ENCODE measurements at regions not wholly inside any gene's neighbourhood (a gene's known extent, or its start where the extent isn't known, plus 50 kb on each side); places are given as distances from the start of the nearest gene placed in this dataset.

DNA sequence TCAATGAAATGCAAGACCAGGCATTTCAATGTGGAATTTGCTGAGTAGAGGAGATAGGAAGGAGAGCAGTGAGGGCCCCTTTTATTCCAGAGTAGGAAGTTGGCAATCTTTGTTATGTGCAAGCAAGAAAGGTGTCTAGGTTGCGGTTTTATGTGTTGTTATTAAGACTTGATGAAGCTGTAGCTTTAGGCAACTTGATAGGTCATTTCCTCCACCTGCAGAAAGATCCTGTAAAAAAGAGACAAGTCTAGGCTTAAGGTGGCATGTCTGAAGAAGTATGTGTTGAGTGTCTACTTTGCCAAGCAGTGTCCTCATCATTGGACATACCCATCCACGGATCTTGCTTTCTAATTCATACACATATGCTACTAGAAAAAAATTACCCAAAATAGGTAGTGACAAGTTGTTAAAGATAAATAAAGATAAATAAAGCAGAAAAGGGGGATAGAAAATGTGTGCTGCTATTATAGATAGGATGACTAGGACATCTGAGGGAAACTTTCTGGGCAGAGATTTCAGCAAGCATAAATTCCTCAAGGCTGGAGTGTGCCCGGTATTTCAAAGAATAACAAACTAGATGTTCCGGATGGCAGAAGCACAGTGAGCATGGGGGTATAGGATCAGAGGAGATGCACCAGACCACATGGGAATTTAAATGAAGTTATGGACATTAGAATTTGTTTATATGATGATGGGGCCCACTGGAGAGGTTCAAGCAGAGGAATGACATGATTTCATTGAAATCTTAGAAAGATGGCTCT is 335.0 kb downstream of the TGFB2 start:
- DNase-seq = no peak

DNA sequence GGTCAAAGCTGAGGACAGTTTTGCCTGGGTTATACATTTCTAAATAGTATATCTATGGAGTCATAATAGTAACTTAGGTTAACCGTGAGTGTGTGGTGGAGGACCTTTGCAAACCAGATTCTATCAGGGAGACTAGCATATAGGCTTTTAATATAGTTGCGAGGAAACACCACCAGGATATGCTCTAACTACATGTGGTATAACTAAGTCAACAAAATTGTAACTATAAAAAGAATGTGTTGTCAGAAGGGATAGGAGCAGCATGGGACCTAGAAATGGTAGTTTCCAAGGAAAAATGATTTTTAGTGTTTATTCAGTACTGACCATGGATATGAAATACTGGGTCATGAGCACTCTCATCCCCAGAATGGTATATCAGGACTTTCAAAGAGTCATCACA is 338.1 kb downstream of the TGFB2 start:
- DNase-seq = no peak

DNA sequence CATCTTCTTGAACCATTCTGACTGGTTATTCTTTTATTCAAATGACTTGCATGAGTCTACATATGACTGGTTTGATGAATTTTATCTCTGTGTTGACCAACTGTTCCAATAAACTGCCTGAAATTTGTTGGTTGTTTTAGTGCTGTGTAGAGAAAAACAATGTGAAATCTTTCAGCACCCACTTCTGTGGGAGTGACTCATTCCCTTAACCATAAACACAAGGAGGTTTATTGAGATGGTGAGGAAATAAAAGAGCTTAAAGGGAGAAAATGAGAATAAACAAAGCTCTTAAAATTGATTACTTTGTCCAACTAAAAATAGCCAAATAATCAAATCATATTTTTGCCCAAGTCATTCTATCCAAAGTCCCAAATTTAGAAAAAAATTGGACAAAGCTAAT is 341.1 kb downstream of the TGFB2 start:
- no peak for DNase-seq

DNA sequence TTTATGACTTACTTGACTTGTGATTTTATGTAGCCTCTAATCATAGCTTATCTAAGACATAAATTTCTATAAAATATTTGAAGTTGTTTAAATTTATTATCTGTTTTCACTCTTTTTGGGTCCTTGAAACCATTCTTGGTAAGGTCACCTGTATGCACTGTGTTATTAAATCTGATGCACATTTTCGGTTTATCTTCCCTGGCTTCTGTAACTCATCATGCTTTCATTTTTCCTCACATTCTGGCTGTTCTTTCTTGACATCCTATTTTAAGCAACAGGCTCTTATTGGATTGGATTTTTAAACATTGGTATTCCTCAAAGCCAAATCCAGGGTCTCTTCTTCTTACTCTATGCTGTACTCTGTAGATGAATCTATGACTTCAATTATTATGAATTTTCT is 341.6 kb downstream of the TGFB2 start:
- no peak for DNase-seq

DNA sequence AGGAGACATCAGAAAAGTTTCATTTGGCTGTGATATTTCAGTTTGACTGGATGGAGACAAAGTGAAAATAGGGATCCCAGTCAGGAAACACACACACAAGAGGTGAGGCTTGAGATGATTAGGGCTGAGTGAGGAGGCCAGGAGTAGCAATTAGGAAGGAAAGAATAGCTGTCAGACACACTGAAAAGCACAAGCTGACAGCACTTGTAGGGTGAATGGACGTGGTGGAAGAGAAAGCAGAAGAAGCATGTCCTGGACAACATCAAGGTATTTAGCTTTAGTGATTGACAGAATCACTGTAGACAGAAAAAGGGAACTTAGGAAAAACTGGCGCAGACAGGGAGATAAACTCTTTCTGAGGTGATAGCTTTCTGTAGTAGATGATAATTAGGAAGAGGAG is 347.7 kb downstream of the TGFB2 start:
- DNase-seq = no peak

DNA sequence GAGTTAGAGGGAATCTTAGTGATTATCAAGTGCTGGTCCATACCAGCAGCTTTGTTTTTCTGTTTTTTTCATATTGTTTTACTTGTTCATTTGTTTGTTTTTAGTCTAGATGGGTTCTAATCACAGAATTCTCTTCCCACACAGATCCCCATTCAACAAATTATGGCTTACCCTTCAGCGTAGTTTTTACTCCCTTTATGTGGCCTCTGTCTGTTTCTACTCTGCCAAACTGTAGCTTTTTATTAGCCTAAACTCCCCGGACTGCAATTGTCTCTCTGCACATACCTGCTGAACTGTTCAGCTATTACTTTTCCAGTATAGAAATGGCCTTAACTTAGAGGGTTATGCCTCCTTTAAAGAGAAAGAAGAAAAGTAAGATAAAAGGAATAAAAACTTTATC is 348.5 kb downstream of the TGFB2 start:
- DNase-seq = no peak

DNA sequence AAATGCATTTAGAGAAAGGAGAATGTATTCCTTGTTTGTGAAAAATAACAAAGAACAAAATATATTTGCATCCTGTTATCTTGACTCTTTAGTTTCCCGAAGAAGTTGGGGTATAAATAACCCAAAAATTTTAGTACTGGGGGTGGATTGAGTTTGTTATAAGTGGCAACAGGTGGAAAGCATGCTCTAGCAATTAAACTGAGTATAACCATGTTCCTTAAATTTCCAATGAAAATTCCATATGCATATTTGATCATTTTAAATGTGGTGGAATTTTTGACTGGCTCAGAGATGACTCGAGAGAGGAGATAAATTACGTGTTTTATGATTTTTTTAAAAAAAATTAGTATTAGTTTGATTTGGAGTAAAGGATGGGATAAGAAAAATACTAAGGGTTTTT is 348.9 kb downstream of the TGFB2 start:
- DNase-seq = no peak

DNA sequence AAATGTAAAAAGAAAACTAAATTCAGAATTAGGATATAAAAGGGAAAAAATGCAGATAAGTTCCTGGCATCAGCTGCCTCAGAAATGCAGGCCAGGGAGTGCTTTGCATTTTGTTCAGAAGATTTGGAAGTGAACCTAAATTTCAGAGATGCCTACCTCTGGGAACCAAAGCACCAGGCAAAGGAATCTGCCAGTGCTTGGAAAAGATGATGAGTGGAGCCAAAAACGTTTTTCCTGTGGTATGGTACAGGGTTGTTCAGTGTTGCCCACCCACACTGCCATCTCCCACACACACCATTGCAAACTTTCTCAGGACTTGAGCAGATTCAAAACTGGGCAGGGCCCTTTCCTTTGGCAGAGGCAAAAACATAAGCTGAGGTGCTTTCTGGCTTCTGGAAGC is 349.5 kb downstream of the TGFB2 start:
- no peak for DNase-seq

DNA sequence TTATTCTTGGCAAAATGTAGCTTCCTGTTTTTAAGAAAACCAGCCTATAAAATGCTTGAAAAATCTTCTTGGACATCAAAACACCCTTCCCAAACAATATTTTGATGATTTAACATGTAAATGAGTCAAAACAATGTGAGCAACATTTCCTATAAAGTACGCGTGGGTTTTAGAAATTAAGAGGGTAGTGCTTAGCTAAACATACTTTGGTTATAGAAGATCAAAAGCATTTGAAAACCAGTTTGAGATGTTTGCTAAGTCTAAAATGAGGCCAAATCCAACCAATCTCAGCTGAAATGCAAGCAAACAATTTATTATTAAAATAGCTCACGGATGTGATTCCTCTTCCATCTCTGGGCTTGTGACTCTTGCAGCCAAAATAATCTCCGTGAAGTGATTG is 350.4 kb downstream of the TGFB2 start:
- no peak for DNase-seq

DNA sequence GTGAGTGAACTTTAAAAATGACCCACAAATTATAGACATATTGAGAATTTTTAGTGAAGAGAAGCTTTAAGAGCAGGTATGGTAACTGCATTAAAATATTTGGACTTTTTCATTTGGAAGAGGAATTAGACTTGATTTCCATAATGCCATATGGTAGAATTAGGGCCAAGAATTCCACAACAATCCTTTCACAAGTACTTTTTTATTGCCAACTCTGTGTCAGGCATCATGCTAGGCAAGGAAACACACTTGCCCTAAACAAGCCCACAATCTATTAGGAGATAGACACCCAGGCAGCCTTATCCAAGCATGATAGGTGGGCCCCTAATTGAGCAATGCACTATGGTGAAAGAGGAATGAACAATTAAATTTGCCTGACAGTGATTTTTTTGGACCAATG is 353.0 kb downstream of the TGFB2 start:
- DNase-seq = no peak

DNA sequence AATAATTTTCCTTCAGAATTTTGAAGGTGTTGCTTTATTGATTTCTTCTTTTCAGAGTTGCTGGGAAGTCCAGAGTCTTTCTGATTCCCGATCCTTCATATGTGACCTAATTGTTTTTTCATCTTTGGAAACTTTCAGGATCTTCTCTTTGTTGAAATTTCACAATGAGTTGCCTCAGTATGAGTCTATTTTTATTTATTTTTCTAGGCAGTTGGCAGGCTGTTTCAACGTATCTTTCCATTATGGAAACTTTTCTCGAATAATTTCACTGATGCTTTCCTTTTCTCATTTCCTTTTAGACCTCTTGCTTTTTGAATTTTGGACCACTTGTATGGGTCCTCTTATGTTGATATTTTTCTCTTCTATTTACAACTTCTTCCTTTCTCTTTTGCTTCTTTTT is 354.3 kb downstream of the TGFB2 start:
- no peak for DNase-seq

DNA sequence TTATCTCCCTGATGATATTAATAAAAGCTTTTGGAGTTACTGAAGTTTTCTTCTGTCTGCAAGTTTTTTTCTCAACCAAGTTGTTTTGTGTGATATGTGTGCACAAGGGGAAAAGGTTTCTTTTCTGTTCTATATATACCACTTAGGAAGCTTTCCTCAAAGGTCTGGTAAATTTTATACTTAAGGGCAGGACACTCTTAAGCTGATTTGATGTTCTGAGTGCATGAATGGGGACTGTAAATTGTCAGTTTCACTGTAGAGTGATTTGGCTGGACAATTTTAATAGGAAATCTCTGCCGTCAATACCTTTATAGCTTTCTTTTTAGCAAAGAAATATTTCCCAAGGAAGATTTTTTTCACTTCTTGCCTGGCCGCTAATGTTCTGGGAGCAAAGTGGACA is 354.7 kb downstream of the TGFB2 start:
- no peak for DNase-seq

DNA sequence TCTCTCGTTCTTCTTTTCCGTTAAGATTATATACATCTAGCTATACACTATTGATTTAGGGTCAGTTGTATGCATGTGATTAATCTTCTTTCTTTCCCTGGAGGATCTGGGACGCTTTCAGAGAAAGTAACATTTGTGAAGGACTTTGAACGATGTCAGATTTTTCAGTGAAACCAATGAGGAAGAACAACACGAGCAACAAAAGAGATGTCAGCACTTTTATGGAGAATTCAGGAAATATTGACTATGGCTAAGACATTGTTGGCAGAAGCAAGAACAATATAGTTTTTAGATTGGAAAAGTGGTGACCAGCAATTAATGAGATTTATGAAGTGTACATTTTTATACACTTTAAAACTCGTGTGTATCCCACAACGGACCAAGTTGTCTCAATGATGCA is 355.5 kb downstream of the TGFB2 start:
- DNase-seq = no peak

DNA sequence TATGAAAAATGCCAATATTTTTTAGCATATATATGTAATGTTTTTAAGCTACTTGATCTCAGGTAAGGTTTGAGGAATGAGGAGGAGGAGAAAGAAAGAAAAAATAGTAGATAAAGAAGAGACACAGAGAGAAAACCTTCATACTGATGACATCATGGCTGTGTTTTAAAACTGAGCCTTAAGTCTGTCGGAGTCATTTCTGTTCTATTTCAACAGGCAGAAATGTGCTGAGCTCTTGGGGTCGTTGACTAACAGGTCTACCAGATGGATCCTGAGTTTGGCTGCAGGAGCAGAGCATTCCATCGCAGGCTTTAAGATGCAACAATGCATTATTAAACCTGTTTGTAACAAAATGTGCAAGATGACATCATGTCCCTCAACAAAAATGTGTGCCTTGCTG is 356.0 kb downstream of the TGFB2 start:
- DNase-seq = no peak

DNA sequence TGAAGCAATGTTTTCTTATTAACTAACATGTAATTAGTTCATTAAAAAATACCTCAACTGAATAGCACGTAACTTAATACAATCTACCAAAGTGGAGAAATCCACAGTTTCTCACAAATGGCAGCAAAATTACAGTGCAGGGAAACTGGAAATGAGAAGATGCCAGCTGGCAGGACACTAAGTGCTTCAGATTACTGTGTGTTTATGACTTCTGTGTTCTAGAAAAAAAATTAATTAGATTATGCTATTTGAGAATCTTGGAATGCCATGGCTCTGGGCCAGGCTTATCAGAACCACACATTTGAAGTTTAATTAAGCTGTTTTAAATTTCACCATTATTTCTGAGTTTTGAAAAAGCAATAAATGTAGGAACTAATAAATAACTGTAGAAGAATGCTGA is 357.6 kb downstream of the TGFB2 start:
- DNase-seq = no peak

DNA sequence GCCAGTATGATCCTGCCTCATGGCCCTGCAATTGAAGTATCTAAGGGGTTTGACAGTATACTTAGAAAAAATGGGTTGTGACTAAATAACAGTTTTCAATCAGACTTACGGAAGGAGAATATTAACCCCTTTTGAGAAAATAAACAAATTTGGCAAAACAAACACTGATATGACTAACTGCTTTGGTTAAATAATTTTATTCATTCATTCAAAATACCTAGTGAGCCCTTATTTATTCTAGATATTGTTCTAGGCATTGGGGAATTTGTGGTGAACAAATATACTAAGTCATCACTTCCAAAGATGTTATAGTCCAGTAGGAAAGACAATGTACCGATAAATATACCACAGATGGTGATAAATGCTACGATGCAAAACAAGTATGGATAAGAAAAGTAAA is 358.7 kb downstream of the TGFB2 start:
- no peak for DNase-seq

DNA sequence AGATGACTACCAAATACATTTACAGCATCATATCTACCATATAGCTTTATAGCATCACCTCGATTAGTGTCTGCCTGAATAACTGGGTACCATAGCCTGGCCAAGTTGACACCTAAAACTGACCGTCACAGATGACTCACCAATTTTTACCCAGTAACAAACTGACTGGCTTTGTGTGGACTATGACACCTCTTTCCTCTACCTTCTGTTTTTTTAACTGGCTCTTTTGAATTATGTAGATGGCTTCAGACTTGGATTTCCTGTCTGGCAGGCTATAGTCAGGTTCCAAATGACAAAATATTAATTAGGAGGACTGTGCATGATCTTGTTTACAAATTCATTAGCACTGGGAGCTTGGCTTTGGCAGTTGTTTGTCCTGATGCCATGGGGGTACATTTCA is 360.3 kb downstream of the TGFB2 start:
- no peak for DNase-seq

DNA sequence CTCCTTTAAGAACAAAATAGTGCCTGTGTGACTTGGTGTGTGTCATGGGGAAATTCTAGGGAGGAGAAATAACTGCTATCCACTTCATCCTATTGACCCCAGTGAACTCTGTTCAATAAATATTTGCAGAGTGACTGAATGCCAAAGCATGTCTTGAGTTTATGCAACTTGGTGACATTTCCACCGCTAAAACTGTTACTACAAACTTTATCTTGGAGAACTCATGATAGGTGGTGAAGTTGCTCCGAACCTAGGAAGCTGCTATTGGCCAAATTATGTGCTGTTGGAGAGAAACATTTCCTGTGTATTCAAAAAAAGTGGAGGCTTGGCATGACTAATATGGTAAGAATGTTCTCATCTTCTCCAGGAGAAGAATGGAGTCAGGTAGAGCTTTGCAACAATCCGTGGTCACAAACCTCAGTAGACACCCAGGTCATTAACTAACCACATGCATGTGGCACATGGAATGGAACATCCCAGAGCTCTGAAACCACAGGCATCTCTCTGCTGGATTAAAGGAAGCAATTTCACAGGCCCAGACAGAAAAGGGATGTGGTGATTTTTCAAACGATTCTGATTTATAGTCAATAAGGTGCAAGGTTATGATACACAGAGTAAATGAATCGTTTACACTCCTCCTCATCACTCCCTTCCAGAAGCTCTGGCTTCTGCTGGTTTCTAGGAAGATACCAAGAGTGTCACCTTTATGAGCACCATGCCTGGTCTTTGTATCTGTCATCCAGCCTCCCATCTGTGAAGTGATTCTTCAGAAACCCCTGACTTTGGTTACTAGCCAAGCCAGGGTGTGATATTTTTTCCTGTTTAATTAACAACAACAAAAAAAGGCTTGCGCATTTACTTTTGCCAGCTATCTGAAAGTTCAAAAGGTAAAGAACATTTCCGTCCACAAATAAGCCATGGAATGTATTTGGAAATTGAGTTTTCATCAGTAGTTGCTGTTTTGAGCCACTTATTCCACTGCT is 361.1 kb downstream of the TGFB2 start:
- DNase-seq = no peak

DNA sequence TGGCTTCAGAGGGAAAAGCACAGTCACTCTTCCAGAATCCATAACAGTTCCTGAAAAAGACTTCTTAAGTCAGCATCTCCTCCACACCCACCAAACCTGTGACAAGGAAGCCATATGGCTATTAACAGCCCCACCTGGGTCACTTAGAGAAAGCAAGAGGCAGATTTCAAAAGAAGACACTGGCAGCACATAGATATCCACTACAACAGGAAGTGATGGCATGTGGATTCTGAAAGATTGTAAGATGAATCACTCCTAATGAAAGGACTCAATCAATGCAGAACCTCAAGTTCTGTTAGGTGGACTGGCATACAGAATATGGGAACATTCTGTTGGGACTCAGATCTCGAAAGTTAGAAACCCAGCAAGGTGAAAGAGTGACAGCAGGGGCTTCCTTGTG is 365.9 kb downstream of the TGFB2 start:
- DNase-seq = no peak

DNA sequence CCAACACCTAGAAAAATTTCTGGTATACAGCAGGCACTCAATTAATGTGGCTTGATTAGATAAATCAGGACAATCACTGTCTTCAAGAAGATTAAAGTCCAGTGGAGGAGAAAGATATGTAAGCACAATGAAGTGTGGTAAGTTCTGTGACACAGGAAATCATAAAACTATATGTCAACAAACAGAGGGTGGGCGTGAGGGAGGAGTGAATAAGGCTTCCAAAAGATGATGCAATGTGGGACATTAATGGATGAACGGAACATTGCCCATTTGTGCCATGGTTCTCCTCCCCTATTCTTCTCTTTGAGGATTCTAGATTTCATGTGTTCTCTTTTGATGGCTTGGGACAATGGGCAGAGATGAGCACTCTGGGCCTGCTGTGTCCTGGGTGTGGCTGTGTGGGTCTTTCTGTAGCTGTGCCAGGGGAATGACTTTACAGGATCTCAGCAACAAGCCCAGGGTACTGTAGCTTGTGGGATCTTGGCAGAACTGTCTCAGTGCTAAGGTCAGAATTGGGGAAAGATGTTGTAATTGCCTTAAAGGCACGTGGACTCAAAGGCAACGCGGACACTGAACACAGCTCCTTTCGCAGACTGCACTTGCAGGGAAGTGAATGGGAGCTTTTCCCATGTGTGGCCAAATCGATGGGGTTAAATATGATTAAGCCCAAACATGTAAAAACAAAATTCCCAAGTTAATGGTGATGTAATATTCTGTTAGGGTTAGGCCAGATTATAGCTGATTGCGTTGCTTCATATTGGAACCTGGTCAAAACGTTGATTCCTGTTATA is 366.9 kb downstream of the TGFB2 start:
- DNase-seq = no peak

DNA sequence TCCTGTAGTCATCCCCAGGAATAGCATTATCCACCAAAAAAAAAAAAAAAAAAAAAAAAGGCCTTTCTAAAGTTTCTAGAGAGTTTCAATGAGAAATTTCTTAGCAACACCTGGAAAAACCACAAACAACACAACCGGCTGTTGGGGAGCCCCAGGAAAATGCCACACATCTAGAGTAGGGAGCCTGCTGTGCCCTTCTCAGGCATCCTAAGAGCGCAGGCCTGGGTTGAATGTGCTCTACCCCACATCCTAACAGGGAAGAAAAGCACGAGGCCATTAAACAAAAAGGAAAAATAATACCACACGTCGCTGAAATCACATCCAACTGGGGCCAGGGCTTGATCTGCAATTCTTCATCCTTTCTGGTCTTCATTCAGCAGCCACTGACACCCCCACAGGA is 367.5 kb downstream of the TGFB2 start:
- DNase-seq = no peak

DNA sequence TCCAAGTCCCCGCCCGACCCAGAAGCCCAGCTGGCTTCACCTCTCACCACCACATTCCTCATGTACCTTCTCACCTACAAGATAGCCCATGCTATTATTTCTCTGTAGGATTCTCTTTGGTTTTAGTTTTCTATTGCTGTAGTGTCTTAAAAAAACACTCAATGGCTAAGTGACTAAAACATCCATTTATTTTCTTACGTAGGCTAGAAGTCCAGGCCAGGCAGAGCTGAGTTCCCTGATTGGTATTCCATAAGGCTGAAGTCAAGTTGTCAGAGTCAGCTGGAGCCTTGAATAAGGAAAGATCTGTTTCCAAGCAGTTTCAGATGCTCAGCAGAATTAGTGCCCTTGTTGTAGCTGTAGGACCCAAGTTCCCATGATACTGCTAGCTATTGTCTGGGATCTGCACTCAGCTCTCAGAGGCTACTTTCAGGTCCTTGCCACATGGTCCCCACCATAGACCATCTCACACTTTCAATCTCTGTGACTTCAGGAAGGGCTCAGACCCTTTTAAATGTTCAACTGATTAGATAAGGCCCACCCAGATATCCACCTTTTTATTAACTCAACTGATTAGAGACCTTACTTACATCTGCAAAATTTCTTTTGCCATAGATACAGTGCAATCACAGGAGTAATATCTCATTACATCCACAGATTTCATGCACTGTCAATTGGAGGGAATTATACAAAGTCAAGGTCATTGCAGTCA is 371.0 kb downstream of the TGFB2 start:
- DNase-seq = no peak

DNA sequence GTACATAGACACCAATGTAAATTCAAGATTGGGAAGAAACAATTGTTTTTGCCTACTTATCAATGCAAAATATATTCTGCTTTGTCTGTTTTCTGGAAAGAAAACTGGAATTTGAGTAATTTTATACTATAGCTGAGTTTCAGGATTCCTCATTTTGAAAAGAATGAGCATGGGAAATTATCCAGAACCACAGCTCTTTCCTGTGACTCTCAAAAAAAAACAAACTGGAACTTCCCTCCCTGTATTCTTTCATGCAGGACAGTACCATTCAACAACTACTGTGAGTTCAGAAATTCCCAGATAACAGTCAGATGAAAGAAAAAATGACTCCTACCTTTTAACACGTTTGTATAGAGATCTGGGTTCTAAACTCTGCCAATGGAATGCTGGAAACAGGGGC is 372.4 kb downstream of the TGFB2 start:
- DNase-seq = no peak

Data from effector CD4-positive, alpha-beta T cell (primary cell).